GM21737 (cell line): ENCODE measurements at regions not wholly inside any gene's neighbourhood (a gene's known extent, or its start where the extent isn't known, plus 50 kb on each side); places are given as distances from the start of the nearest gene placed in this dataset.

Experiments
- ATAC-seq: cut with Tn5 transposase; IDR thresholded peaks from one replicate; pipeline ENCODE4 v1.9.1; 2021; ENCODE audit warnings: mild to moderate bottlenecking, moderate library complexity; ENCODE audit not compliant: unreplicated experiment

DNA sequence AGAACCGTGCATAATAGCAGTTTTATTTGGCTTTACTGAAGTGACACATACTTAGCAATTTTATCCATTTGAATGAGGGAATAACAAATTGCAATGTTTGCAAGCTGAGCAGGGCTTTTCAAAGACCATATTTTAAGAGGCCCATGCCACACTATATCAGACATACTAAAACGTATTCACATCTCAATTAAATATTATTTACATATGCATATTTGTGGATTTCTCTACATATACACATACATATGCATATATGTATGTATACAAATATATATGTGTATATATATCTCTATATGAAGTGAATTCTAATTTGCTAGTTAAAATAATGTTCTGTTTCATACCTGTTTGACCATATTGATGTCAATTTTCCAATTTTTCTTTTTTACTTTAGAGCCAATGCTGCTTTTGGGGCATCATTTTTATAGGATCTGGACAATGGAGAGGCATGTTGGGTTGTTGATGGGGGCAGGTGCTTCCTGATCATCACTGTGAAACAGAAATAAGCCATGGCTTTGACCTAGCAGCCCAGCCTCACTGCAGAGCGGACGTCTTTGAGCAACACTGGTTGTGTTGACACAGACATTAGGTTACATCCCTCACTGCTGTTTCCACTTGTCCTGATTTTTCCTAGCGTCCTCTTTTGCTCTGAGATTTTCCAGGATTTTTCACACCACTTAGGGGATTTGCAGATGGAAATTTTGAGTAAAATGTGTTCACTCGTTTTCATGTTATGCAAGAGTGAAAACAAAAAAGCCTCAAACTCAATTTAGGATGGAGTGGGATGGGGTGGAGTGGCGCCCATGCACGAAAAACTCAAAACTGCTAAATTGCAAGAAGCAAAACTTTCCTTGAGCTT is 56.9 kb downstream of the RDH14 start:
- no peak for ATAC-seq

DNA sequence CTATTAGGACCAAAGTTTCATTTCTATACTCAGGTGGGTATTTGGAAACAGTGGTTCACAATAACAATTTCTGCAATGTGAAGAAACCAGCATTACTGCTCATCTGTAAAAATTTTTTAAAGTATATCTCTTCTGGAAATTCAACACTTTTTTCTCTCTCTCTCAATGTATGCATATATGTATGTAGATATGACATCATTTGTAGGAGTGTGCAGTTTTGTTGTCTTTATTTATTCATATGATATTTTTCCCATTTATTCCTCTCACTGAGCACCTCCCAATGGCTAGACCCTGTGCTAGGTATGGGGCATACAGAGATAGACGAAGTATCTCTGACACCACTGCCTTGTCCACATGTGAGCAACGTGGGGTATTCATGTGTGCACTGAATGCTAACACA is 58.3 kb downstream of the RDH14 start:
- ATAC-seq = no peak

GRCh38 chr2:18501729-18502128 is 58.7 kb downstream of the RDH14 start:
- ATAC-seq = no peak

DNA sequence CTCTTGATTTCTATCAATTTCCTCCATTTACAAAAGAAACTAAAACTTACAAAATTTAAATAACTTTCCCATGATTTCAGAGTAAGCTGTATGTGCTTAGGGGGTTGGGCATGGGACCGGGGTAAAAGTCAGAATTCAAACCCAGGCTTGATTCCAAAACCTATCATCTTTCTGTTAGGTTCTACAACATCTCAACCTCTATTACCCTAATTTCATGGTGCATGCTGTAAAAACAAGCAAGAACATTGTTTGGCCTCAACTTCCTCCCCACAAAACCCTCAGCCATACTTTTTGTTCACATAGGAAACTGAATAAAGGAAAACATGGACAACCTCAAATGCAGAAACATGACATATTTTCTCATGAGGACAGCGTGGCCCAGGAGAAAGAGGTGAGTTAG is 59.3 kb downstream of the RDH14 start:
- ATAC-seq = no peak

GRCh38 chr2:18500333-18500732 is 60.1 kb downstream of the RDH14 start:
- ATAC-seq = no peak

DNA sequence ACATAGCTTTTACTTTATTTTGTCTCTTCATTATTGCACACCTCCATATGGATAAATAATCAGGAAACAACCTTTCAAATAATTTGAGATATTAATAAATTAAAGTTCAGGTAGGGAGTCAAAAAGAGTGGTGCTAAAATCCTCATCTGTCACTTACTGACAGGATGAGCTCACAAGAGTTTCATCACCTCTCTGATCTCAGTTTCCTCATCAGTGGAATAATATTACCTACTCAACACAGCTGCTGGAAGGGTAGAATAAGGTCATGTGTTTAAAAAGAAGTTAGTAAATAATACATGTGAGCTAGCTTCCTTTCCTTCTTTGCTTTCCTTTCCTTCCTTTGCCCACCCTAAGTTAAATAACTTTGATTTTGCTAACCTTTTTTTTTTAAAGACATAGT is 61.9 kb downstream of the RDH14 start:
- no peak for ATAC-seq

DNA sequence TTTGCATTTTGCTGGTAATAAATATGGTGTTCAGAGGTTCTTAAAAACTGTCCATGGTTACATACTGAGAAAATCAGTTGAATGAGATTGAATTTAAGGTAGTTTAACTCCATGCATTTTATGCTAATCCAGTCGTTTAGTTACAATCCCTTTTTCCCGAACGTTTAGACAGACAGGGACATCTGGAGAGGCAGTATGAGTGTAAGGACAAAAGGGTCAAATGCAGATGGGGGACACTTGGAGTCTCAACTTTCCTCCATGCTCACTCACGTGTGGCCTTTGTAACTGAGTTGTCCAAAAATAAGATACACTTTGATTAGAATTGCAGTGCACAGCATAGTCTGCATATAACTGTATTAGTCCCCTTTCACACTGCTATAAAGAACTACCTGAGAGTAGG is 63.9 kb downstream of the RDH14 start:
- ATAC-seq = no peak

- no peak for ATAC-seq
These were observed 65.4 kb downstream of the RDH14 start for GRCh38 chr2:18495058-18495457.

- no peak for ATAC-seq
These were observed 67.7 kb downstream of the RDH14 start for GRCh38 chr2:18492721-18493120.

GRCh38 chr2:18491577-18491976 is 68.9 kb downstream of the RDH14 start:
- no peak for ATAC-seq

DNA sequence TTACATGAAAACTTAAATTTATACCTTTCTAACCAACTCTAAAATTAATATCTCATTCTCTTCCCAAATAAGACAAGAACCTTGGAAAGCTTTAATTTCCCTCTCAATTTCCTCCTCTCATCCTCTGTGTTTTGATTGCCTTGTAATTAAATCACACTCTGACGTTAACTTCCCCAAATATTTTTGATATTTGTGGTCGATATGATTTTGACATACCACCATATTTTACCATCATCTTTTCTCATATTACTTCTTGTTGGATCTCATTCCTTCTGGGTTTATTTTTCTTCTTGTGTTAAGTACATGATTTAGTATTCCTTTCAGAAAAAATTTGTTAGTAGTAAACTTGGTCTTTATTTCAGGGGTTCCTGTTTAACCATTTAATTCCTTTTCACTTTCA is 69.6 kb downstream of the RDH14 start:
- ATAC-seq = no peak

- ATAC-seq = no peak
These were observed 73.1 kb downstream of the RDH14 start for GRCh38 chr2:18487106-18487913.

DNA sequence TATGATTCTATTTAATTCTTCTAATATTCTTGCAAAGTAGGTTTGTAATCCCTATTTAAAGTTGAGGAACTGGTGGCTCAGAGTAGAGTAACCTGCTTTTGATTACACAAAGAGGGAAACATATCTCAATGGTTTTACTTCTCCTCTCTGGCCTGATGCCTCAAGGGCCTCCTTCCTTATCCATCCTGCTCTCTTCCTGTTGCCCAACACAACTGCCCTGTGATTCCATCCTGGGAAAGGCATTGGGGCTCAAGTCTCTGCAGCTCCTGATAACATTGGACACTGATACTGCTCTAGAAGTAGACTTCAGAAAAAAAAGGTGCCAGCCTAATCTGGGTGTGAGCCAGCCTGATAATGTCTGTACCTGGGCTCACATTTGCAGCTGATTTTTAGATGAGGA is 75.8 kb downstream of the RDH14 start:
- no peak for ATAC-seq

- ATAC-seq = no peak
These were observed 76.6 kb downstream of the RDH14 start for GRCh38 chr2:18483896-18484295.

DNA sequence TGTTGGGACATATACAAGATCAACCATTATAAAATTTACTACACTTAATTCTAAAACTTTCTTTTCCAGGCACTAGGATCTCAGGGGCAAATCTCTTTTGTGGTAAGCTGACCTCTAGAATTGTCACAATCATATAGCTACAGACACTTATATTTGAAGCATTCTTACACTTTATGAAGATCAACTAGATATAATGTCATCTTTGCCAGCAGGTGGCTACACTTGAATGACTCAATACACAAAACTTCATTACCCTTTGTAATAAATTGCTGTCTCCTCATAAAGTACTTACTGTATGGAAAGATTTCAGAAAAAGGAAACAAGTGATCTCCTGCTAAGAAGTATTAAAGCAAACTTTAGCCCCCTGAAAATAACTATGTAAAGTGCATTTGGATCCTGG is 77.8 kb downstream of the RDH14 start:
- ATAC-seq = no peak

DNA sequence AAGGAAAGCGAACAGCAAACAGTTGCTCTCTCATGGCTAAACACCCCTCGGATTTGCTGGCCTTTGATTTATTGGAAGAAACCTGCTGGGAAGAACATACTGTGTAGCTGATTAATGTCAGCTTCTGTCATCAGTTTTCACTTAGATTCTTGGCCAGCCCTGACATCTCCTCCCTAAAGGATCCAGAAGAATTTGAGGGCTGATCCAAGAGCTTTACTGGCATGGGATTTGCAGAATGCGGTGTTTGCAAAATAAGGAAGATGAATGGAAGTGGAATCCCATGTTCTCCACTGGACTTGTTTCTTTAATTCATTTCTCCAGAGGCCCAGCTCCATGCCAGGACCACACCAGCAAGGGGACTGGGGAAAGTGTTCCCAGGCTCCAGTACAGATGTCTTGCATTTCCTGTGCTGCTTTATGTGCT is 80.5 kb downstream of the RDH14 start:
- no peak for ATAC-seq

GRCh38 chr2:18477293-18477692 is 83.2 kb downstream of the RDH14 start:
- ATAC-seq = no peak

DNA sequence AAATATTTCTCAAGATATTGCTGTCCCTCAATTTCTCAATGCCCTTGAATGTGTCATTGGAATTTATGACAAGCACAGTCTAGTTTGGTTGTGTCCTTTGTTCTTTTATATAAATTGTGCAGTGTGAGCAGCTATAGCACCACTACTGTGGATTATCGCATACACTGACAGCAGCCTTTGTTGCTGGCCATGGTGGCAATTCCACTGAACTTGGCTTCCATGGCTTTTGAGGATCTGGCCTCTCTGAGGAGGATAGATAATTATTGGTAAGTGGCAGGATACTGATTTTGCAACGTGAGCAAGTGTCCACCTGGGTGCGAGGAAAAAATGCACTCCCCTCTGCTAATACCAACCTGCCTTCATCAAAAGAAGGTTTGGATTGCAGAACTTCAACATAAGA is 84.0 kb downstream of the RDH14 start:
- ATAC-seq = no peak

DNA sequence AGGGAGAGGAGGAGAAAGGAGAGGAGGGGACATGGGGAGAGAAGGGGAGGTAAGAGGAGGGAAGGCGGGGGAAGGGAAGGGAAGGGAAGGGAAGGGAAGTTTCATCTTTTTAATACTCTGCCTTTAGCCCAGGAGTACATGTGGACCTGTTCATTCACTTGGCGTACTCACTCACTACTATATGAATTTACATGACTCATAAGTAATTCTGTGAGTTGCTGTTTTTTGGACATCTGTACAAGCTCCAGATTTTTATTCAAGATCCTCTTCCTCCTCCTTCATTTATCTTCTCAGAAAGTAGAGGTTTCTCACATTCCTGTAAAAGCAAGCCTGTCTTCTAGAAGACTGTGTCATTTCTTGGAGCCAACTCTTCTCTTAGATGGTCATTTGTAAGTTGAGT is 84.6 kb downstream of the RDH14 start:
- no peak for ATAC-seq

GRCh38 chr2:18474700-18475099 is 85.8 kb downstream of the RDH14 start:
- ATAC-seq = no peak

- no peak for ATAC-seq
These were observed 86.9 kb downstream of the RDH14 start for GRCh38 chr2:18473241-18474181.
